IMR-90 (cell line): ENCODE measurements at regions not wholly inside any gene's neighbourhood (a gene's known extent, or its start where the extent isn't known, plus 50 kb on each side); places are given as distances from the start of the nearest gene placed in this dataset.

Source experiments
- ATAC-seq: fragments of 200-7000 bp; cut with Tn5 transposase; 2 replicates; pipeline ENCODE4 v1.9.1; 2020; ENCODE audit warnings: low read depth, mild to moderate bottlenecking, moderate library complexity
- BruUV-seq: library from RNA; stranded (reverse); fragments of 400-500 nt; replicated peaks from 2 replicates; lab custom pipeline; 2021; lab: Mats Ljungman, UMichigan
- CTCF ChIA-PET: fragments of 300-600 bp; formaldehyde crosslinking; extraction: SDS; loops from one replicate; lab custom pipeline; 2021; ENCODE audit warnings: antibody characterized with exemption; lab: Yijun Ruan, JAX
- POLR2A ChIA-PET: fragments of 300-600 bp; sonication (Branson Sonifier 250); formaldehyde crosslinking; loops from one replicate; lab custom pipeline; 2022; ENCODE audit warnings: antibody characterized with exemption; ENCODE audit not compliant: unreplicated experiment; lab: Charles Lee
- DNase-seq: peaks from one replicate; pipeline ENCODE4 v3.0.0; 2013
- H2AFZ ChIP-seq: replicated peaks from 2 replicates; pipeline ENCODE3; 2013; ENCODE audit warnings: low read length, mild to moderate bottlenecking; ENCODE audit not compliant: poor library complexity
- H2AK5ac ChIP-seq: 2 replicates; pipeline ENCODE4 v1.6.1; 2013; ENCODE audit warnings: low read depth, low read length, inconsistent platforms
- H2AK9ac ChIP-seq: replicated peaks from 2 replicates; pipeline ENCODE3; 2013; ENCODE audit warnings: mild to moderate bottlenecking, low read depth, low read length, moderate library complexity; ENCODE audit not compliant: poor library complexity
- H2BK120ac ChIP-seq: 2 replicates; pipeline ENCODE4 v1.6.1; 2013; ENCODE audit warnings: low read depth, low read length, inconsistent platforms
- H2BK15ac ChIP-seq: 3 replicates; pipeline ENCODE4 v1.6.1; 2013; ENCODE audit warnings: low read depth, low read length, inconsistent platforms
- H2BK20ac ChIP-seq: 2 replicates; pipeline ENCODE4 v1.6.1; 2013; ENCODE audit warnings: low read depth, mild to moderate bottlenecking, inconsistent platforms, low read length, moderate library complexity
- H2BK5ac ChIP-seq: 2 replicates; pipeline ENCODE4 v1.6.1; 2013; ENCODE audit warnings: mild to moderate bottlenecking, low read depth, low read length, inconsistent platforms; ENCODE audit not compliant: poor library complexity, severe bottlenecking
- H3K14ac ChIP-seq: replicated peaks from 2 replicates; pipeline ENCODE4 v1.6.1; 2013; ENCODE audit warnings: low read depth, low read length, inconsistent platforms
- H3K18ac ChIP-seq: 2 replicates; pipeline ENCODE4 v1.6.1; 2013; ENCODE audit warnings: low read depth, low read length, control low read depth
- H3K23ac ChIP-seq: 2 replicates; pipeline ENCODE4 v1.6.1; 2013; ENCODE audit warnings: low read depth, low read length, inconsistent platforms
- H3K27ac ChIP-seq: 2 replicates; pipeline ENCODE4 v1.5.1; 2013; ENCODE audit warnings: mild to moderate bottlenecking, control low read depth, low read length; ENCODE audit not compliant: insufficient read depth
- H3K27me3 ChIP-seq: 2 replicates; pipeline ENCODE4 v1.6.1; 2013; ENCODE audit warnings: low read length; ENCODE audit not compliant: control insufficient read depth, insufficient read depth
- H3K36me3 ChIP-seq: 2 replicates; pipeline ENCODE4 v1.6.1; 2013; ENCODE audit warnings: low read length, mixed read lengths; ENCODE audit not compliant: control insufficient read depth, insufficient read depth
- H3K4ac ChIP-seq: 2 replicates; pipeline ENCODE4 v1.6.1; 2013; ENCODE audit warnings: low read depth, low read length, inconsistent platforms
- H3K4me1 ChIP-seq: 2 replicates; pipeline ENCODE4 v1.6.1; 2013; ENCODE audit warnings: low read length, mixed read lengths; ENCODE audit not compliant: control insufficient read depth, insufficient read depth
- H3K4me2 ChIP-seq: 2 replicates; pipeline ENCODE4 v1.6.1; 2013; ENCODE audit warnings: low read depth, mild to moderate bottlenecking, control low read depth, low read length, moderate library complexity
- H3K4me3 ChIP-seq: 2 replicates; pipeline ENCODE4 v1.5.1; 2013; ENCODE audit warnings: low read depth, mild to moderate bottlenecking, control low read depth, low read length, moderate library complexity; ENCODE audit not compliant: insufficient read depth
- H3K56ac ChIP-seq: 2 replicates; pipeline ENCODE4 v1.6.1; 2013; ENCODE audit warnings: low read length, inconsistent platforms; ENCODE audit not compliant: insufficient read depth; ENCODE audit errors: extremely low read depth
- H3K79me1 ChIP-seq, 2 experiments: 2 replicates each; pipeline ENCODE4 v1.6.1; 2013; ENCODE audit warnings: low read length in 2 of 2, inconsistent platforms in 1 of 2, low read depth in 1 of 2
- H3K9ac ChIP-seq: 2 replicates; pipeline ENCODE4 v1.6.1; 2013; ENCODE audit warnings: low read depth, low read length, control low read depth
- H3K9me1 ChIP-seq: 2 replicates; pipeline ENCODE4 v1.6.1; 2013; ENCODE audit warnings: low read length, inconsistent platforms; ENCODE audit not compliant: insufficient read depth
- H3K9me3 ChIP-seq: 2 replicates; pipeline ENCODE4 v1.6.1; 2013; ENCODE audit warnings: low read length; ENCODE audit not compliant: control insufficient read depth, insufficient read depth
- H4K20me1 ChIP-seq: 2 replicates; pipeline ENCODE4 v1.6.1; 2013; ENCODE audit warnings: low read length, inconsistent platforms; ENCODE audit not compliant: insufficient read depth
- H4K5ac ChIP-seq: 2 replicates; pipeline ENCODE4 v1.6.1; 2013; ENCODE audit warnings: mild to moderate bottlenecking, low read depth, low read length, control low read depth
- H4K8ac ChIP-seq, 2 experiments: 2 replicates each; pipeline ENCODE4 v1.6.1; 2013; ENCODE audit warnings: low read depth in 2 of 2, low read length in 2 of 2, control low read depth in 1 of 2, inconsistent platforms in 1 of 2
- H4K91ac ChIP-seq: 2 replicates; pipeline ENCODE4 v1.6.1; 2013; ENCODE audit warnings: low read depth, low read length, inconsistent platforms; ENCODE audit not compliant: insufficient read depth
- MAFK ChIP-seq: IDR thresholded peaks from 2 replicates; pipeline ENCODE4 v1.6.1; 2012; ENCODE audit warnings: low read depth, low read length, improper control_type of control experiment
- WGBS, 2 experiments: methylation state at CpG; one replicate each; pipeline versions ENCODE4 v1.1.5 to v1.1.7; 2013; ENCODE audit warnings: missing lambda C conversion rate in 2 of 2; ENCODE audit not compliant: insufficient read length in 1 of 2; ENCODE audit errors: extremely low coverage in 2 of 2; 5-methylcytosine and 5-hydroxymethylcytosine counted together
- dilution Hi-C: fragments of 300-500 bp; cut with HindIII; formaldehyde crosslinking; loops from one replicate; pipeline ENCODE4 v1.14.3; 2018; ENCODE audit warnings: low sequenced_read_pairs; ENCODE audit not compliant: unreplicated experiment
- in situ Hi-C: fragments of 300-500 bp; cut with MboI; formaldehyde crosslinking; loops from 3 replicates; pipeline ENCODE4 v1.14.3; 2019; ENCODE audit warnings: low sequenced_read_pairs, inconsistent platforms, mixed read lengths
- intact Hi-C: fragments of 100-400 bp; cut with micrococcal nuclease; formaldehyde crosslinking; loops from 2 replicates; pipeline ENCODE4 v1.10.0; 2022

GRCh38 chrX:94454606-94455005 is 780.6 kb downstream of the FAM133A start:
- no peak for ATAC-seq
- BruUV-seq: no TSS peak
- intact Hi-C loops: no loop called here
- dilution Hi-C loops: no loop called here
- Histone ChIP-seq H3K4me3 (no peak overlapping the region), H3K4ac (no peak overlapping the region), H3K14ac (no peak overlapping the region), H3K27me3 (no peaks in the 10 kb centered on the region), H2AFZ (no peak overlapping the region), H3K56ac (no peak overlapping the region), H4K91ac (no peak overlapping the region), H3K18ac (no peak overlapping the region), H3K9me3 (no peaks in the 10 kb centered on the region), H3K4me1 (no peaks in the 10 kb centered on the region), H2BK120ac (no peak overlapping the region), H4K20me1 (no peaks in the 10 kb centered on the region), H2AK9ac (no peak overlapping the region), H3K9ac (no peak overlapping the region), H3K4me2 (no peak overlapping the region), H2BK5ac (no peak overlapping the region), H2BK15ac (no peak overlapping the region), H2BK20ac (no peak overlapping the region), H3K36me3 (no peaks in the 10 kb centered on the region), H3K79me1 (no peaks in the 10 kb centered on the region), H4K5ac (no peak overlapping the region), H3K9me1 (no peaks in the 10 kb centered on the region), H4K8ac (no peak overlapping the region), H2AK5ac (no peak overlapping the region), H3K27ac (no peak overlapping the region), H3K23ac (no peak overlapping the region)
- no peak for DNase-seq
- in situ Hi-C loops: no loop called here
- CTCF ChIA-PET: no interaction called here
- no CpG with 5 or more reads among the region's 1 CpG for WGBS, 2 experiments
- TF ChIP-seq MAFK: no peak
- POLR2A ChIA-PET: no interaction called here
